Right lobe of liver (tissue), 6 donors: ENCODE measurements at regions not wholly inside any gene's neighbourhood (a gene's known extent, or its start where the extent isn't known, plus 50 kb on each side); places are given as distances from the start of the nearest gene placed in this dataset.

Experiments
- ATAC-seq, 4 donors: fragments of 200-7000 bp; cut with Tn5 transposase; one replicate each; pipeline ENCODE4 v1.9.1; 2020; ENCODE audit warnings: mild to moderate bottlenecking in 4 of 4, moderate library complexity in 4 of 4
- DNase-seq, 3 donors: peaks; one replicate each; pipeline ENCODE4 v3.0.0-alpha.2; 2020
- H3K27ac ChIP-seq, 3 donors: fragments of 200-600 bp; one replicate each; pipeline ENCODE4 v1.8.0; 2022
- H3K27me3 ChIP-seq, 2 donors: fragments of 200-600 bp; one replicate each; pipeline ENCODE4 v1.8.0; 2022
- H3K36me3 ChIP-seq, 4 donors: fragments of 200-600 bp; sonication (generic) in 1 of 4; one replicate each; pipeline versions ENCODE4 v1.5.1 to v1.8.0; 2017 to 2022; ENCODE audit warnings: control low read depth in 1 of 4
- H3K4me1 ChIP-seq, 4 donors: fragments of 200-600 bp; sonication (generic) in 1 of 4; one replicate each; pipeline versions ENCODE4 v1.5.1 to v1.8.0; 2017 to 2022; ENCODE audit warnings: control low read depth in 1 of 4
- H3K4me3 ChIP-seq, 3 donors: fragments of 200-600 bp; one replicate each; pipeline ENCODE4 v1.8.0; 2022
- H3K9me3 ChIP-seq, 4 donors: fragments of 200-600 bp; sonication (generic) in 1 of 4; one replicate each; pipeline versions ENCODE4 v1.5.1 to v1.8.0; 2017 to 2022; ENCODE audit warnings: control low read depth in 1 of 4
- CTCF ChIP-seq, 4 donors: fragments of 200-600 bp in 3 of 4; fragments of 450-650 bp in 1 of 4; IDR thresholded peaks; one replicate each; pipeline versions ENCODE4 v1.5.1 to v1.8.0; 2016 to 2022; ENCODE audit warnings: antibody characterized with exemption in 4 of 4, mild to moderate bottlenecking in 2 of 4
- POLR2A ChIP-seq: fragments of 450-650 bp; IDR thresholded peaks from one replicate; pipeline ENCODE4 v1.6.1; 2017; ENCODE audit warnings: antibody characterized with exemption, mild to moderate bottlenecking
- WGBS: methylation state at CpG from one replicate; pipeline ENCODE4 v1.1.6; 2018; ENCODE audit warnings: low coverage, low lambda C conversion rate; ENCODE audit not compliant: insufficient coverage; ENCODE audit errors: missing lambda C conversion rate; 5-methylcytosine and 5-hydroxymethylcytosine counted together
- intact Hi-C, 2 donors: fragments of 100-400 bp; cut with DNase I; formaldehyde crosslinking; loops; one replicate each; pipeline versions ENCODE4 v1.11.2 to v1.14.1; 2022
- donor health status: DM: no; HTN: yes; CAD: no.
- donor health status: DM: no; HTN: no; CAD: no.
- donor health status: DM: no; HTN: no; CAD: no.
- donor health status: DM: no; HTN: yes; CAD: no.
- donor health status: DM: no; HTN: yes; CAD: no.

- no peaks in the 10 kb centered on the region for H3K9me3 ChIP-seq
- no peaks in the 10 kb centered on the region for H3K36me3 ChIP-seq
- H3K4me3 ChIP-seq = no peak overlapping the region
- ATAC-seq (no peak), DNase-seq (no peak)
- 81% methylated on average over 2 of the region's 2 CpGs for WGBS
- TF ChIP-seq POLR2A (no peak), CTCF (IDR thresholded peaks at IDR 0.05) (no peak)
- no peak overlapping the region for H3K27ac ChIP-seq
- intact Hi-C loops = no loop called here
- H3K4me1 ChIP-seq = peaks cover 0 to 13% (median 2%) of the 10 kb centered on the region in 4 donors
- H3K27me3 ChIP-seq = no peaks in the 10 kb centered on the region
These were observed 97.8 kb downstream of the HFE start for GRCh38 chr6:26185004-26185403.

GRCh38 chr6:26185802-26186201, 98.6 kb downstream of the HFE start:
- Histone ChIP-seq H3K27ac (no peak overlapping the region), H3K36me3 (no peaks in the 10 kb centered on the region), H3K9me3 (no peaks in the 10 kb centered on the region), H3K4me1 (peaks cover 0 to 13% (median 2%) of the 10 kb centered on the region in 4 donors), H3K4me3 (no peak overlapping the region), H3K27me3 (no peaks in the 10 kb centered on the region)
- ATAC-seq (no peak), DNase-seq (no peak)
- 86% methylated on average over 3 of the region's 3 CpGs for WGBS
- TF ChIP-seq CTCF (IDR thresholded peaks at IDR 0.05) (no peak), POLR2A (no peak)
- intact Hi-C loops = no loop called here

- DNase-seq = no peak
- 96% methylated on average over 7 of the region's 7 CpGs for WGBS
- Histone ChIP-seq H3K36me3 (no peaks in the 10 kb centered on the region), H3K4me3 (no peak overlapping the region), H3K9me3 (no peaks in the 10 kb centered on the region), H3K27ac (no peak overlapping the region), H3K27me3 (no peaks in the 10 kb centered on the region), H3K4me1 (peaks cover 0 to 13% (median 2%) of the 10 kb centered on the region in 4 donors)
- TF ChIP-seq CTCF (IDR thresholded peaks at IDR 0.05) (no peak), POLR2A (no peak)
- intact Hi-C loops = no loop called here
- ATAC-seq = no peak
These were observed 99.4 kb downstream of the HFE start for GRCh38 chr6:26186652-26187051.

- WGBS = 53% methylated on average over 3 of the region's 3 CpGs
- Histone ChIP-seq H3K27ac (no peak overlapping the region), H3K36me3 (no peaks in the 10 kb centered on the region), H3K4me1 (peaks cover 0 to 13% (median 2%) of the 10 kb centered on the region in 4 donors), H3K27me3 (no peaks in the 10 kb centered on the region), H3K9me3 (no peaks in the 10 kb centered on the region), H3K4me3 (no peak overlapping the region)
- DNase-seq (no peak), ATAC-seq (no peak)
- intact Hi-C loops = no loop called here
- no peak for TF ChIP-seq CTCF (IDR thresholded peaks at IDR 0.05)
- no peak for TF ChIP-seq POLR2A
These were observed 100.1 kb downstream of the HFE start for GRCh38 chr6:26187292-26187691.
